ENCODE measurements at regions not wholly inside any gene's neighbourhood (a gene's known extent, or its start where the extent isn't known, plus 50 kb on each side); places are given as distances from the start of the nearest gene placed in this dataset.

DNA sequence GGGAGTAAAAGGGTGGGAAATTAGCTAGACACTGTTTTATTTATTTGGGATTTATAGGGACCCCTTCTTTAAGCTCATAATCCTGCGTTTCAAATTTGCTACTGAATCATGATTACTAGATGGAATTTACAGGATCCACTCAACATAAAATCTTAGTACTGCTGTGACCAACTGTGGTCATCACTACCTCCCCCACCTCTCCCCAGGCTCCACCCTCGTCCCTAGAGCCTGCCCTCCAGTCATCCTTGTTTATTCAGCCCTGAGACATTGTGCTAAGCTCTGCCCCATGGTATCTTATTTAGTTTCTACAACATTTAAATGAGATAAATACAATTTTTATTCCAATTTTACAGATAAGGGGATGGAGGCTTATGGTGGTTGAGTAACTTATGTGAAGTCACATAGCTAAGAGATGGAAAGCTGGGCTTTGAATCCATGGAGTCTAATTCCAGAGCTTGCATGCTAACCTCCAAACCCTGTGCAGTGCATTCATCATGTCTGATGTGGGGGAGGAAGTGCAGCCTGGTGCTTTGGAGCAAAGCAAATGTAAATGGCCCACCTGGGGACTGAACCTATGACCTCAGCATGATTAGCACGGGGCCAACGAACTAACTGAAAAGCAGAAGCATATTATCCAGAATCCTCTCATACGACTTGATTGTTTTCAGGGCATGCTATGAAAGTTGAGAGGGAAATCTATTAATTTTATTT is 502.4 kb downstream of the TMEM182 start:
- H3K4me1 Mint-ChIP-seq (ENCODE audit: low read depth in 2 of 2): no peaks in the 10 kb centered on the region
- H3K27ac Mint-ChIP-seq: no peak overlapping the region
- no peaks in the 10 kb centered on the region for H3K27me3 Mint-ChIP-seq

DNA sequence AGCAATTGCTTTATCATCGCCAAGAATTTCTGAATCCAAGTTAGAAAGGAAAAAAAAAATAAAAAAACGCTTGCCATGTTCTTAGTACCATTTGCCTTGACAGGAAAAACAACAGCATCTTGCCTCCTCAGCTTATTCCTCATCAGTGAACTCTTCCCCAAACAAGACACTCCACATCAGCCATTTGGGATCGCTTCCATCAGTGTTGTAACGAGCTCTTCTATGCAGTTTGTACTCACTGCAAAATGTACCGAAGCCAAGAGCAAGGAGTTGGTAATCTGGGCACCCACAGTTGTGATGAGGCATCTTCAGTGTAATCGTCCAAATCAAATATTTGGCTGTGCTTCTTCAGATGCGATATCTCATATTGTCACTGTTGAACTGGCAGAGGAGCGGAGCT is 503.7 kb downstream of the TMEM182 start:
- no peaks in the 10 kb centered on the region for H3K4me1 Mint-ChIP-seq (ENCODE audit: low read depth in 2 of 2)
- H3K4me3 Mint-ChIP-seq: no peak overlapping the region
- H3K27ac Mint-ChIP-seq: no peak overlapping the region
- no peak for DNase-seq
- no peaks in the 10 kb centered on the region for H3K27me3 Mint-ChIP-seq
- no peak for ATAC-seq (replicated peaks)
- H3K36me3 Mint-ChIP-seq (ENCODE audit: insufficient read depth): no peaks in the 10 kb centered on the region
- peaks cover 20 to 30% of the 10 kb centered on the region in 2 donors for H3K9me3 Mint-ChIP-seq

More for the DNA sequence above, 502.4 kb downstream of the TMEM182 start:
- Mint-ChIP-seq H3K9me3 (peaks cover 15 to 22% of the 10 kb centered on the region in 2 donors), H3K4me3 (no peak overlapping the region), H3K36me3 (ENCODE audit: insufficient read depth) (no peaks in the 10 kb centered on the region)
- ATAC-seq (replicated peaks) (no peak), DNase-seq (no peak)

DNA sequence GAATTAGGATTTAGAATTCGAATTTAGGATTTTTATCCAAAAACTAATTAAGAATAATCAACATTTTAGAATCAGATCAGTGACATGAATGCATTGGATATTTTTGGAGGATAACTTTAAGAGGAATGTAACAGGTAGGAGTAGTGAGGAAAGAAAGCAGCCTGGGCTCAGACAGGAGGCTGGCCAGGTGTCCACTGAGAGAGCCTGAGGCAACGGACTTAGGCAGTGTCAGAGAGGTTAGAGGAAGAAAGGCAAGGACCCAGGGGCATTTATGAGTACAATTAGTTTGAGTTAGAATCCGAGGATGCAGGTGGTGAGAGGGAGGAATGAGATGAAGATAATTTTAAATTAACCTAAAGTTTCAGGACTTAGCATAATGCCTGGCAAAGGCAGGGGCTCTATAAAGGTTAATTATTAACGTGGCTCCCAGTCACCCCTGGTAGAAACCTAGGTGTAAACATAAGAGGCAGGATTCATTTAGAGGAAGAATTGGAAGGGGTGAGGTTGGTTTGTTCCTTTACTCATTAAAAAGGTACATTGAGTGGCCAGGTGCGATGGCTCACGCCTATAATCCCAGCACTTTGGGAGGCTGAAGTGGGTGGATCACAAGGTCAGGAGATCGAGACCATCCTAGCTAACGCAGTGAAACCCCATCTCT is 507.1 kb downstream of the TMEM182 start:
- no peak overlapping the region for H3K4me3 Mint-ChIP-seq
- no peaks in the 10 kb centered on the region for H3K4me1 Mint-ChIP-seq (ENCODE audit: low read depth in 2 of 2)
- no peaks in the 10 kb centered on the region for H3K27me3 Mint-ChIP-seq
- DNase-seq: no peak
- no peak overlapping the region for H3K27ac Mint-ChIP-seq
- peaks cover 19 to 30% of the 10 kb centered on the region in 2 donors for H3K9me3 Mint-ChIP-seq
- no peak for ATAC-seq (replicated peaks)
- H3K36me3 Mint-ChIP-seq (ENCODE audit: insufficient read depth): no peaks in the 10 kb centered on the region

DNA sequence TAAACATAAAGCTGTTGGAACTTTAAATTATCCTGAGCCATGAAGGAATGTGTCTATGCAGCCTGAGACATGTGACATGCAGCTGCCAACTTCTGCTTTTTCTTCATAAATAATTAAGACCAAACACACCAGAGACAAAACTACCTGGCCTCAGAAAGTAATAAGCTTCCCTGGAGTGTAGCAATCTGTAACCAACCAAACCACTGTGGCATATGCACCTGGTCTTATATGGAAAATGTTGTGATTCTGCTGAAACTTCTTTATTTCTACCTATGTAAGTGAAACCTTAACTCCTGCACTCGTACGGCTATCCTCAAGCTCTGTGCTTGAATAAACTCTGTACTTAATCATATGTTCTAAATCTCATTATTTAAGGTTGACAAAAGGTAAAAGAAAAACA is 515.0 kb downstream of the TMEM182 start:
- no peak for DNase-seq
- H3K27me3 Mint-ChIP-seq: no peaks in the 10 kb centered on the region
- no peak overlapping the region for H3K27ac Mint-ChIP-seq
- ATAC-seq (replicated peaks): no peak
- H3K4me3 Mint-ChIP-seq: no peak overlapping the region
- H3K36me3 Mint-ChIP-seq (ENCODE audit: insufficient read depth): no peaks in the 10 kb centered on the region
- H3K9me3 Mint-ChIP-seq: peaks cover 0 to 9% of the 10 kb centered on the region in 2 donors
- no peaks in the 10 kb centered on the region for H3K4me1 Mint-ChIP-seq (ENCODE audit: low read depth in 2 of 2)

DNA sequence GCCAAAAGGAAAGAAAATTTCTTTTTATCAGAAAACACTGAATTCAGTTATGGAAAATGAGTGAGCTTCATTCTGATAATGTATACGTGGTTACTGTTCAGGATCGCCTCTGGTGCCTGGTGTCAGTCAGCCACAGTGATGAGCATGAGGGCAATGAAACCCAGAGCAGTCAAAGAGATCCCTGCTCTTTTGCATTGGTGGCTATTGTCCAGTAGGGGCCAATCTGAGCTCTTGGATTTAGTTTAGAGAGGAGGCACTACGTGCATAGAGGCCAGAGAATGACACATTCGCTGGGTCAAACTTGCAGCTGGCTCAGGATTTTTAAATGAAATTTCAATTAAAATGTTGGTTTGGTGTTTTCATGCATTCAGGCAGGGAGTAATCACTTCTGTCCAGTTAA is 522.9 kb downstream of the TMEM182 start:
- Mint-ChIP-seq H3K4me3 (no peak overlapping the region), H3K36me3 (ENCODE audit: insufficient read depth) (no peaks in the 10 kb centered on the region), H3K4me1 (ENCODE audit: low read depth in 2 of 2) (no peaks in the 10 kb centered on the region), H3K9me3 (peaks cover 5 to 18% of the 10 kb centered on the region in 2 donors), H3K27ac (no peak overlapping the region), H3K27me3 (no peaks in the 10 kb centered on the region)
- ATAC-seq (replicated peaks): no peak
- DNase-seq: no peak

DNA sequence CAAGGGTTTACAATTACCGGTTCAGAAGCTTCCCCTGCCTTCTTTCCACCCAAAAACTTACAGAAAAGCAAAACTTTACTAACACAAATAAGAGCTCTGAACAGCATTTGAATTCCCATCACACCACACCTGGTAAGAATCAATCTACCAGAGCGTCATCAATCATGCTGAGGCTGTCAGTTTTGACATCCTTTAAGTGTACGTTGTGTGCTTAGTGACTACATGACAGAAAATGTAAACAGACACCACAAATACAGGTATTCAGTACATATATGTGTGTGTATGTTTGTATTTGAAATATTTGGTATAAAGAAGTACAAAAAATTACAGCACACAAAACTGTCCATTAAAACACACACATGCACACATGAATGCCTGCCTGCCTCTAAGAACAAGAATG is 523.5 kb downstream of the TMEM182 start:
- no peak overlapping the region for H3K27ac Mint-ChIP-seq
- ATAC-seq (replicated peaks) (no peak), DNase-seq (no peak)
- no peaks in the 10 kb centered on the region for H3K36me3 Mint-ChIP-seq (ENCODE audit: insufficient read depth)
- peaks cover 5 to 18% of the 10 kb centered on the region in 2 donors for H3K9me3 Mint-ChIP-seq
- no peaks in the 10 kb centered on the region for H3K4me1 Mint-ChIP-seq (ENCODE audit: low read depth in 2 of 2)
- H3K27me3 Mint-ChIP-seq: no peaks in the 10 kb centered on the region
- no peak overlapping the region for H3K4me3 Mint-ChIP-seq

DNA sequence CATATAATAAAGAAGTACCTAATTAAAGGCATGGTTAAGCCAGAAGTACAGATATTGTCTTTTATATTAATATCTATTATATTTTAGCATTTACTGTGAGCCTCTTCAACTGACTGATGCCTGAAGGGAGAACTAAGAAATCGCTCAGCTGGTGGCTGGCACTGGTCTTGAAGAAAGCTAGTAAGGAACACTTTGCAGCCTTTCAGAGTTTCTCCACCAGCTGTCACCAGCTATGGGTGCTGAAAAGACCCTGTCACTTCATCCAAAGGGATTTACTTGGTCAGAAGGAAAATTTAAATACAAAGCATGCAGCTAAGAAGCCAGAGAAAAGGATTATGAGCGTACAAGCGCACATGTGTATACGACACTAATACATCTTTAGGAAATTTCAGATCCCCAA is 525.9 kb downstream of the TMEM182 start:
- Mint-ChIP-seq H3K36me3 (ENCODE audit: insufficient read depth) (no peaks in the 10 kb centered on the region), H3K27me3 (no peaks in the 10 kb centered on the region), H3K27ac (no peak overlapping the region), H3K4me3 (no peak overlapping the region), H3K4me1 (ENCODE audit: low read depth in 2 of 2) (no peaks in the 10 kb centered on the region), H3K9me3 (peaks cover 5 to 18% of the 10 kb centered on the region in 2 donors)
- ATAC-seq (replicated peaks) (no peak), DNase-seq (no peak)

DNA sequence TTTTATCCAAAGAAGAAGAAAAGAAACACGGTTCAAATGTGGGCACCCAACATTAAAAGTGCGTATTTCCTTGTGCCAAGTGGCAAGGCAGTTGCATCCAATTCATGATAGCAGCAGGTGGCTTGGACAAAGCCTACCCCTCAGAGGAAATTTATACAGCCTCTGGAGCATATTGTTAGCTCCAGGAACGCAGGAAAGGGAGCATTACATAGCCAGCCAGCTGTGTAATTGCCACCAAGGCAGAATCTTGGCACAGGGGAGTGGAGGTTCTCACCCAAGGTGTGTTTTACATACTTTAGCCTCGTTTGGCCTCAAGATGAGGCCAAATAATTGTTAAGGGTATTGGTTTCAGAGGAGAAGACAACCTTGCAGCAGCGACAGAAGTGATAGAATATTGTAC is 526.9 kb downstream of the TMEM182 start:
- H3K36me3 Mint-ChIP-seq (ENCODE audit: insufficient read depth): no peaks in the 10 kb centered on the region
- no peak overlapping the region for H3K27ac Mint-ChIP-seq
- H3K9me3 Mint-ChIP-seq: peaks cover 5 to 17% of the 10 kb centered on the region in 2 donors
- no peaks in the 10 kb centered on the region for H3K27me3 Mint-ChIP-seq
- ATAC-seq (replicated peaks) (no peak), DNase-seq (no peak)
- no peak overlapping the region for H3K4me3 Mint-ChIP-seq
- H3K4me1 Mint-ChIP-seq (ENCODE audit: low read depth in 2 of 2): no peaks in the 10 kb centered on the region

DNA sequence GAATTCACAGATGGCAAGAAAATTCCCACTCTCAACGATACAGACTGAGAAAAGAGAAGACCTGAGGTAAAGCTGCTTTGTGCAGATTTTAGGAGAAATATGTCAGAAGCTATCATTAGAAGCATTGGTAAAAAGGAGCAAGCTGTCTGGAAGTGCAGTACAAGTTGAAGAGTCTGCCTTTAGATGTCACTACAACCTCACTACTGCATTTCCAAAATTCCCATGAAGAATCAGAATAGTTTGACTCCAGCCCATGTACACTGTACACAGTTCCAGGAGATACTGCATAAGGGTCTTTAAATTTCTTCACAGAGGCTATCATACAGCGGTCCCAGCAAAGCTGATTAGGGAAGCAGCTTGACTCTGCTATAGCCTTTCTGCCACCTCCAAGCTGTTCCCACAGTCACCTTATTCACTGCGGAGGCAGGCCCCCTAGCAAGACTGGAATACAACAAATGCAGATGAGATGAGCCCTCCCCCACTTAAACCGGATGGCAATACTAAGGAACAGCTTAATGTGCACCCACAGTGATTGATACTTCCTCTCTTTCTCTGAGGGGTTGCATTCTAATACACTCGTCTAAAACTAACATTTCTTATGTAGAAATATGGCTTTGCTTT is 527.4 kb downstream of the TMEM182 start:
- H3K27me3 Mint-ChIP-seq: no peaks in the 10 kb centered on the region
- H3K27ac Mint-ChIP-seq: no peak overlapping the region
- no peak for DNase-seq
- no peaks in the 10 kb centered on the region for H3K36me3 Mint-ChIP-seq (ENCODE audit: insufficient read depth)
- H3K9me3 Mint-ChIP-seq: peaks cover 5 to 12% of the 10 kb centered on the region in 2 donors
- H3K4me3 Mint-ChIP-seq: no peak overlapping the region
- no peak for ATAC-seq (replicated peaks)
- H3K4me1 Mint-ChIP-seq (ENCODE audit: low read depth in 2 of 2): no peaks in the 10 kb centered on the region

DNA sequence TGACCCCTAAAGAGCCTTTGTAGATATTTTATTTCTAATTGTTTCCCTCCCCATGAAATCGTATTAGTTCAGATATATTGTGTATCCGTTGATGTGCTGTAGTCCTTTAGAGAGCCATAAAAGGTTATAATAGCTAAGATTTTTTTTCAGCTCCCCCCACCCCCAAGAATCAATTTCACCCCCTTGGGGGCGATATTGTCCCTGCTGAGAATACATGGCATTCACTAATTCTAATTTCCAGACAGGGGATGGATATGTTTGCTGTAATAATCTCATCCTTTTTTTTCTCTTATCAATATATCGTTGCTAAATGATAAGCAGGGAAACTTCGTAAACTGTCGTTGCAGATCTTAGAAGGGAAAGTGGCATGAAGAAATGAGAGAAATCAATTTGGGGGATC is 530.7 kb downstream of the TMEM182 start:
- H3K27ac Mint-ChIP-seq: no peak overlapping the region
- no peaks in the 10 kb centered on the region for H3K27me3 Mint-ChIP-seq
- H3K36me3 Mint-ChIP-seq (ENCODE audit: insufficient read depth): no peaks in the 10 kb centered on the region
- H3K9me3 Mint-ChIP-seq: peaks cover 8 to 12% of the 10 kb centered on the region in 2 donors
- ATAC-seq (replicated peaks): no peak
- no peak for DNase-seq
- no peaks in the 10 kb centered on the region for H3K4me1 Mint-ChIP-seq (ENCODE audit: low read depth in 2 of 2)
- H3K4me3 Mint-ChIP-seq: no peak overlapping the region

DNA sequence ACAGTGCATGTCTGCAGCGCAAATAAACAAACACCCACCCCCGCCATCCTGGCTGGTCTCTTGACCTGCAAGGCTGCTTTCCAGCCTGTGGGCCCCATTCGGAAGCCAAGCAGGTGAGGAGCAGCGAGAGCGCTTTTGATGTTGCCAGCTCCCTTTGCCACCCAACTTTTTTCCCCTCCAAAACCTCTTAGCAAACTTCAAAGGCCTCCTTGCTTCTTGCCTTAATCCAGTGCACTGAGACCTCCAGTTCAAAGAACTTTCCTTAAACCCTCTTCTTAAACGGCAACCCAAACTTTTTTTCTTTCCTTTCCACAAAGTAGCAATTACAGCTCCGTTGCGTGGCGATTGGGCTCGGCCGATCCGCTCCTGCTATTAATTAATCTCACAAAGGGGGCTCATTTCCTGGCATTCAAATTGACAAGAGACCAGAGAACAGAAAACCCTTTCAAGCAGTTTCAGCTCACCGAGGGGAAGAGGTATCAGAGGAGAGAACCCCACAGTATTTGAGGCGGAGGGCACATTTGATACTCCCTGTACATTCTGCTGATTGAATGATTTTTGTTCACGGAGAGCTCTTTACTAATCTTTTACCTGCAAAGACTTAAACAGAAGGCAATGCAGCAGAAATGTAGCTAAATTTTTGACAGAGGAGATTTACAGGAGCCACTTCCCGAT is 531.4 kb downstream of the TMEM182 start:
- H3K27ac Mint-ChIP-seq: no peak overlapping the region
- H3K9me3 Mint-ChIP-seq: peaks cover 7 to 12% of the 10 kb centered on the region in 2 donors
- H3K36me3 Mint-ChIP-seq (ENCODE audit: insufficient read depth): no peaks in the 10 kb centered on the region
- no peak for DNase-seq
- no peaks in the 10 kb centered on the region for H3K27me3 Mint-ChIP-seq
- H3K4me1 Mint-ChIP-seq (ENCODE audit: low read depth in 2 of 2): no peaks in the 10 kb centered on the region
- H3K4me3 Mint-ChIP-seq: no peak overlapping the region
- ATAC-seq (replicated peaks): no peak

DNA sequence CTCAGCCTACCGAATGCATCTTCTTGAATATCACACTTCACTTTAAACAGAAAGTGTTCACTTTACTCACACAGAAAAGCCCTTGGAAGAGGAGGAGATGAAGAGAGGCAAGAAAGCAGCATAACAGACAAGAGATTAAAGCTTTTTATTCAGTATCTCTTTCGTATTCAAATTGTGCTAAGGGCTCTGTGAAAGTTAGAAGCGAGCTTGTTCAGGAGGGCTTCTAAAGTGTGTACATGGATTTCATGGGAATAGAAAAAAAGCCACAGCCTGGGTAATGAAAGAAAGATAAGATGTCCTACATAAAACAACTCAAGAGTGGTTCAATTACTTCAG is 531.9 kb downstream of the TMEM182 start:
- no peaks in the 10 kb centered on the region for H3K36me3 Mint-ChIP-seq (ENCODE audit: insufficient read depth)
- H3K4me1 Mint-ChIP-seq (ENCODE audit: low read depth in 2 of 2): no peaks in the 10 kb centered on the region
- ATAC-seq (replicated peaks) (no peak), DNase-seq (no peak)
- peaks cover 6 to 10% of the 10 kb centered on the region in 2 donors for H3K9me3 Mint-ChIP-seq
- no peak overlapping the region for H3K4me3 Mint-ChIP-seq
- no peak overlapping the region for H3K27ac Mint-ChIP-seq
- no peaks in the 10 kb centered on the region for H3K27me3 Mint-ChIP-seq

DNA sequence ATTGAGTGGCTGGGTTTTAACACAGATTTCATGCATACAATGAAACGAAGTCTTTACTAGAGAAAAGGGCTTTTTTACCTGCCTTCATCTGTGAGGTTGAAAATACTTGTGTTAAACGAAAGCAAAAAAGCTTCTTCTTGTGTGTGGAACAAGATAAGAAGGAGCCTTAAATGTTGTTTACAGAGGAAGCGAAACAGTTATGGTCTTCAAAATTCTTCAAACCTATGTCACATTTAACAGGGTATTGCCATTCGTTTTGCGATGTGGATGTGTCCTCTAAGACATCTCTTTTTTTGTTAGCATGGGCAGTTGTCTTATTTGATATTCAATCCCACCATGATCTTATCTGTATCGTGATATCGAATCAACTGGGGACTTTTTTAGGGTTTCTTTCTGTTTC is 532.6 kb downstream of the TMEM182 start:
- no peak overlapping the region for H3K27ac Mint-ChIP-seq
- H3K4me3 Mint-ChIP-seq: no peak overlapping the region
- no peak for ATAC-seq (replicated peaks)
- peaks cover 4 to 7% of the 10 kb centered on the region in 2 donors for H3K9me3 Mint-ChIP-seq
- no peaks in the 10 kb centered on the region for H3K27me3 Mint-ChIP-seq
- DNase-seq: no peak
- no peaks in the 10 kb centered on the region for H3K36me3 Mint-ChIP-seq (ENCODE audit: insufficient read depth)
- H3K4me1 Mint-ChIP-seq (ENCODE audit: low read depth in 2 of 2): no peaks in the 10 kb centered on the region

DNA sequence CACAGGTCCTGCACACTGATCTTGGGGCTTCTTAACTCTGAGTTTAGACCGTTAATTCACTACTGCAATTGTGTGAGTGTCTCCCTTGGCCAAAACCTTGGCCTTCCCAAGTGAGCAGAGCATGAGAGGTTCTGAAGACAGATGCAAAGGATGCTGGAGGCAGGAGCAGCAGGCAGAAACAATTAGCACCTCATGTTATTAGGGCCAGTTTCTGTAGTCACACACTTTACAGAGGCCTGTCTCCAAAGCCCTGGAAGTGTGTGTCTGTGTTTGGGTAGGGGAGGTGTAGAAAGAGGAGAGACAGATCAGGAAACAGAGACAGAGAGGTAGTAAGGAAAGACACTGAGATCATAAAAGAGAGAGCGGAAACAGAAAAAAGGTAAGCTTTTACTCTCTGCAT is 533.8 kb downstream of the TMEM182 start:
- no peak for DNase-seq
- H3K9me3 Mint-ChIP-seq: peaks cover 4 to 7% of the 10 kb centered on the region in 2 donors
- H3K27me3 Mint-ChIP-seq: no peaks in the 10 kb centered on the region
- no peak overlapping the region for H3K27ac Mint-ChIP-seq
- ATAC-seq (replicated peaks): no peak
- no peak overlapping the region for H3K4me3 Mint-ChIP-seq
- H3K4me1 Mint-ChIP-seq (ENCODE audit: low read depth in 2 of 2): no peaks in the 10 kb centered on the region
- H3K36me3 Mint-ChIP-seq (ENCODE audit: insufficient read depth): no peaks in the 10 kb centered on the region

Data from effector memory CD8-positive, alpha-beta T cell (primary cell).